ENCODE measurements at regions not wholly inside any gene's neighbourhood (a gene's known extent, or its start where the extent isn't known, plus 50 kb on each side); places are given as distances from the start of the nearest gene placed in this dataset.

GRCh38 chr11:122264121-122264520, 148.1 kb upstream of the BLID start:
- Histone ChIP-seq H3K27me3 (replicated peaks) (no peaks in the 10 kb centered on the region), H3K27ac (no peak overlapping the region), H3K4me3 (ENCODE audit: low read depth, low read length) (no peak overlapping the region), H3K36me3 (replicated peaks) (no peaks in the 10 kb centered on the region)
- in situ Hi-C loops (cut with HindIII; ENCODE audit: low pct_ligation_motif_present, low sequenced_read_pairs), result no loop called here
- DNase-seq, result no peak
- TF ChIP-seq CTCF (IDR thresholded peaks at IDR 0.05; ENCODE audit: low read depth, low read length, missing control alignments), result no peak

DNA sequence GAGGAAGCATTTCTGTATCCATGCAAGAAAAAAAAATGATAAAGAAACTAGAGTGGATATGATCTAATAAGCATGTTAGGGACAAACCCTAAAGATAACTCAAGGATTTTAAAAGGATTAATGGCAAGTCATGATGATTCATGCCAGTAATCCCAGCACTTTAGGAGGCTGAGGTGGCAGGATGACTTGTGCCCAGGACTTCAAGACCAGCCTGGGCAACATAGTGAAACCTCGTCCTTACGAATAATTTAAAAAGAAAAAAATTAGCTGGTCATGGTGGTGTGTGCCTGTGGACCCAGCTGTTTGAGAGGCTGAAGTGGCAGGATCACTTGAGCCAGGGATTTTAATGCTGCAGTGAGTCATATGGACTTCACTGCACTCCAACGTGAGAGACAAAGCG, 145.5 kb upstream of the BLID start:
- in situ Hi-C loops (cut with HindIII; ENCODE audit: low pct_ligation_motif_present, low sequenced_read_pairs), result no loop called here
- Histone ChIP-seq H3K36me3 (replicated peaks) (no peaks in the 10 kb centered on the region), H3K27ac (no peak overlapping the region), H3K4me3 (ENCODE audit: low read depth, low read length) (no peak overlapping the region), H3K27me3 (replicated peaks) (no peaks in the 10 kb centered on the region)
- no peak for DNase-seq
- no peak for TF ChIP-seq CTCF (IDR thresholded peaks at IDR 0.05; ENCODE audit: low read depth, low read length, missing control alignments)

DNA sequence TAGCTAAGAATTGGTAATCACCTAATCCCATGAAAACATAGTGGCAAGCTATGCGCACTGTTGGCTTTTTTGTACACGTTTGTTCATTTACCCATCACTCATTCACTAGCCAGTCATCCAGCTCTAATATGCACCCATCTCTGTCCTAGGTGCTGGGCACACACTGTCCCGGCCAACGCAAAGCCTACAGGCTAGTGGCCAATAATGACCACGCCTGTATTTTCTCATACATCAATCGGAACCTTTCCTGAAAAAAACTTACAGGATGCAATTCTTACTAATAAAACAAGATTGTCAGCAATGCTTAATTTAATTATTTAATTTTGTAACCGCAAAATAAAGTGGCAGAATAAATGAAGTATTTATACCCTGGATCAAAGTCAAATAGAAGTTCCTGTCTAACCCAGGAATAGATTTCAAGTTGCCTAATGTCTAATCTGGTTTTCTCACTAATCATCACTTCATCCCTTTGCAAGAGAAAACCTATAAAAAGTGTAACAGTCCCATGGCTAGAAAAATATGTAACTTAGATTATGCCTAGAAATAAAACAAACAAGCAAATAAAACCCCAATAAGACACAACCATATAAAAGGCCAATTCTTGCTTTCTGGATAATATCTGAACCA, 143.3 kb upstream of the BLID start:
- Histone ChIP-seq H3K27ac (no peak overlapping the region), H3K36me3 (replicated peaks) (no peaks in the 10 kb centered on the region), H3K27me3 (replicated peaks) (no peaks in the 10 kb centered on the region), H3K4me3 (ENCODE audit: low read depth, low read length) (no peak overlapping the region)
- no peak for DNase-seq
- in situ Hi-C loops (cut with HindIII; ENCODE audit: low pct_ligation_motif_present, low sequenced_read_pairs), result no loop called here
- no peak for TF ChIP-seq CTCF (IDR thresholded peaks at IDR 0.05; ENCODE audit: low read depth, low read length, missing control alignments)

- H3K36me3 ChIP-seq (replicated peaks), result no peaks in the 10 kb centered on the region
- in situ Hi-C loops (cut with HindIII; ENCODE audit: low pct_ligation_motif_present, low sequenced_read_pairs), result no loop called here
- no peaks in the 10 kb centered on the region for H3K27me3 ChIP-seq (replicated peaks)
- no peak for DNase-seq
- no peak overlapping the region for H3K4me3 ChIP-seq (ENCODE audit: low read depth, low read length)
- TF ChIP-seq CTCF (IDR thresholded peaks at IDR 0.05; ENCODE audit: low read depth, low read length, missing control alignments), result no peak
- no peak overlapping the region for H3K27ac ChIP-seq
Measured at GRCh38 chr11:122258446-122259194, 142.6 kb upstream of the BLID start.

DNA sequence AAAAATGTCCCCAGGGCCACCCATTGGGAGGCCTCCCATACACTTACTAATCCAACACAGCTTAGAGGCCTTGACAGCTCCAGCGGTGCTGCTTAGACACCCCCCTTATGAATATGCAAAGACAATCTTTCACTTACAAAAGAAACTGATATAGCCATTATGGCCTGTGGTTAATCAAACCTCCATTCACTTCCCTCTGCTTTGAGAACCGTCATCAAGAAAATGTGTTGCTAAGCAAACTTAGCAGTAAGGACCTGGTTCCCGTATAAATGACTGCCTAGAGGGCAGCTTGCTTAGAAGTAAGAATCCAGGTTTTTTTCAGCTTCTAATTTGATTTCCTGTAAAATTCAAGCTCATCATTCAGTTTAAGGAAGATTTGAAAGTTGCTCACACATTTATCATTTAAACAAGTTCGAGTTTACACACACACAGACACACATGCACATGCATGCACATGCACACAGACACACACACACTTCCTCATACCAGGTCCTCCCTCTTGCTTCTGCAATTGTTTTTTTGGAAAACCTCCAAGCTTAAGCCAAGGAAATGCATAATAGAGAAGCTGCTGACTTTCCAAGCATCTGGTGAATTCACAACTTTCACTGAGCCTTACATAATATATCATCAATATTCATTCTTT, 137.7 kb upstream of the BLID start:
- DNase-seq, result no peak
- in situ Hi-C loops (cut with HindIII; ENCODE audit: low pct_ligation_motif_present, low sequenced_read_pairs), result no loop called here
- no peaks in the 10 kb centered on the region for H3K27me3 ChIP-seq (replicated peaks)
- H3K4me3 ChIP-seq (ENCODE audit: low read depth, low read length), result no peak overlapping the region
- no peak overlapping the region for H3K27ac ChIP-seq
- TF ChIP-seq CTCF (IDR thresholded peaks at IDR 0.05; ENCODE audit: low read depth, low read length, missing control alignments), result no peak
- H3K36me3 ChIP-seq (replicated peaks), result no peaks in the 10 kb centered on the region
